ENCODE measurements at regions not wholly inside any gene's neighbourhood (a gene's known extent, or its start where the extent isn't known, plus 50 kb on each side); places are given as distances from the start of the nearest gene placed in this dataset.
A peak's percentile ranks its signal among the peaks of the same experiment; 100 is the strongest.
"Not testable (repeated sequence)": the region's sequence is repeated elsewhere in the genome, so short reads cannot be mapped to it uniquely, and the experiment has no call there.

DNA sequence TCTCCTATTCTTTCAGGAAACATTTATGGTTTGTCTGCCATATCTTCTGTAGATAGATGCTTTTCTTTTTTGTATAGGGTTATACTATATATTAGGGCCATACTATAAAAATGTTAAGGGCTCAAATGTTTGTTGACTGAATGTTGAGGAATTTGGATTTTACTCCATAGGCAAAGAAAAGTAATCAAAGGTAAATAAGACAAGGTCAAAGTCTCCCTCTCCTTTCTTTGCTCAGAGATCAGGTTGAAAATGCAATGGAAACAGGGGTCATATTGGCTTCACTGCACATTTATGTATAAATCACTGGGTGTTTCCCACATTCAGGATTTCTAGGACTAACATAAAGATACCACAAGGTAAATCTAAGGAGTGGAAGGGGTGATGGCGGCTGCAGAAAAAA is 291.4 kb upstream of the FZD8 start:
- DNase-seq (ENCODE audit: insufficient read length, low spot score) = no peak
- no peak for TF ChIP-seq TAF1 (IDR thresholded peaks at IDR 0.05; ENCODE audit: low read depth, low read length)
- no peak for TF ChIP-seq POU2F2 (IDR thresholded peaks at IDR 0.05; ENCODE audit: low read depth, low read length)
- no peak for FAIRE-seq

DNA sequence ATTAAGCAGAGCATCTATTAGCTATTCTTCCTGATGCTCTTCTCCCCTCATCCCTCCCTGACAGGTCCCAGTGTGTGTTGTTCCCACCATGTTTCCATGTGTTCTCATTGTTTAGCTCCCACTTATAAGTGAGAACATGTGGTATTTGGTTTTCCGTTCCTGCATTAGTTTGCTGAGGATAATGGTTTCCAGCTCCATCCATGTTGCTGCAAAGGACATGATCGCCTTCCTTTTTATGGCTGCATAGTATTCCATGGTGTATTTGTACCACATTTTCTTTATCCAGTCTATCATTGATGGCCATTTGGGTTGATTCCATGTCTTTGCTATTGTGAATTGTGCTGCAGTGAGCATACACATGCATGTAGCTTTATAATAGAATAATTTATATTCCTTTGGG is 287.9 kb upstream of the FZD8 start:
- DNase-seq (ENCODE audit: insufficient read length, low spot score); FAIRE-seq: not testable (repeated sequence)

DNA sequence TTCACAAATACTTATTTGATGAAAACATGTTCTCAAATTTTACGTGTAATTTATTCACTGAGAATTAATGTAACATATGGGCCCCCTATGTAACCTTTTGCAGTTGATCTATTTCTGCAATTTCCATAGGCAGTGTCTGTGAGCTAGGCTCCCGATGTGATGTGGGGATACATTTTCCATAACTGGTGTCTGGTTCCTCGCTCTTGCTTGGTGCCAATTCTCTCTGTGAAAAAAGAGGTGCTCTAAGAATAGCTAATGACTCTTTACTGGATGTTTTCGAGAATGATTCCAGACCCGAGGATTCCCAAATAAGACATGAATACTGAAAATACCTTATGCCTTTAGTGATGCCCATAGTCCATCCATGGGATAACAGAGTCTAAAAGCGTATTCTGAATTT is 286.7 kb upstream of the FZD8 start:
- TF ChIP-seq TAF1 (IDR thresholded peaks at IDR 0.05; ENCODE audit: low read depth, low read length) (no peak), PAX5 (IDR thresholded peaks at IDR 0.05; ENCODE audit: insufficient read depth, low read length, severe bottlenecking) (no peak), POLR2AphosphoS5 (IDR thresholded peaks at IDR 0.05; ENCODE audit: low read depth, low read length) (no peak), POLR2A (IDR thresholded peaks at IDR 0.05; ENCODE audit: low read depth, low read length) (no peak), POU2F2 (IDR thresholded peaks at IDR 0.05; ENCODE audit: low read depth, low read length) (no peak), SPI1 (IDR thresholded peaks at IDR 0.05; ENCODE audit: low read depth, low read length) (no peak)
- DNase-seq (ENCODE audit: insufficient read length, low spot score) (no peak), FAIRE-seq (no peak)

DNA sequence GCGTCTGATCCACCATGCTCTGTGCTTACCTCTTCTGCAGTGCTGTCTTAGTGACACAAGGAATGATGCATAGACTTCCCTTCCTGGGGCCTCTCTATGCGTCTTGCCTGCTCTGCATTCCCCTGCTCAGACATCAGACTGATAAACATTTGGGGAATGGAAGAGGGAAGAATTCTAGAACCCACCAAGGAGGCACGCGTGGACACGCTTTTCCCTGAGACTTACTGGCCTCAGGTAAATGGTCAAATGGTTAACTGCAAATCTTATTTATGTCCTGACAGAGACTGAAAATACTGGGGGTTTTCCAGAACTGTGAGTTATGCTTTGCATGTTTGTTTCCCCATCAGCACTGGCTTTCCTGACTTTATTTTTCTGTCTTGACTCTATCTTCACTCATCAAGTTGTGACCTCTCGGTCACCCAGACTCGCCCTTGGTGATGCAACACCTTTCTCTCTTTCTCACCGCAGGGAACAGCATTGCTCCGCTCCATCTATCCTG is 285.9 kb upstream of the FZD8 start:
- FAIRE-seq (no peak), DNase-seq (ENCODE audit: insufficient read length, low spot score) (no peak)
- no peak for TF ChIP-seq POLR2AphosphoS5 (IDR thresholded peaks at IDR 0.05; ENCODE audit: low read depth, low read length)
- no peak for TF ChIP-seq TAF1 (IDR thresholded peaks at IDR 0.05; ENCODE audit: low read depth, low read length)
- no peak for TF ChIP-seq SPI1 (IDR thresholded peaks at IDR 0.05; ENCODE audit: low read depth, low read length)
- TF ChIP-seq POLR2A (IDR thresholded peaks at IDR 0.05; ENCODE audit: low read depth, low read length) = no peak
- TF ChIP-seq POU2F2 (IDR thresholded peaks at IDR 0.05; ENCODE audit: low read depth, low read length) = no peak
- no peak for TF ChIP-seq PAX5 (IDR thresholded peaks at IDR 0.05; ENCODE audit: insufficient read depth, low read length, severe bottlenecking)

DNA sequence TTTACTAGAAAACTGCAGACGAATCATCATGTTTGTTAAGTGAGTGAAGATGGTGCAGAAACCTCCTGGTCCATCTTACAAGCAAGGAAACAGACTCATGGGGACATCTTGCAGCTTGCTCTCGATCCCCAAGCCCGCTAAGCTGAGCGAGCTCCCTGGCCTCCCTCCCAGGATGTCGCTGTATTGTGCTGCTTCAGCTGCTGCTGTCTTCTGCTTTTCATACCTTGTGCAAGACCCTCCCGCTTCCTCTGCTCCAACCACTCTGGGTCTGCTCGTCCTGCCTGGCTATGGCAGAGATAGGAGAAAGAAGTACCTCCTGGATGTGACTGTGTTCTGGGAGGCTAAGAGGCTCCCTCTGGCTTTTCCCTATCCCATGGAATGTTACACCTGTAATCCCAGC is 285.2 kb upstream of the FZD8 start:
- FAIRE-seq = peak; percentile 35
- DNase-seq (ENCODE audit: insufficient read length, low spot score) = no peak
- TF ChIP-seq POLR2AphosphoS5 (IDR thresholded peaks at IDR 0.05; ENCODE audit: low read depth, low read length) = no peak
- TF ChIP-seq TAF1 (IDR thresholded peaks at IDR 0.05; ENCODE audit: low read depth, low read length) = no peak
- no peak for TF ChIP-seq POU2F2 (IDR thresholded peaks at IDR 0.05; ENCODE audit: low read depth, low read length)
- TF ChIP-seq PAX5 (IDR thresholded peaks at IDR 0.05; ENCODE audit: insufficient read depth, low read length, severe bottlenecking) = no peak
- no peak for TF ChIP-seq SPI1 (IDR thresholded peaks at IDR 0.05; ENCODE audit: low read depth, low read length)
- TF ChIP-seq POLR2A (IDR thresholded peaks at IDR 0.05; ENCODE audit: low read depth, low read length) = no peak

DNA sequence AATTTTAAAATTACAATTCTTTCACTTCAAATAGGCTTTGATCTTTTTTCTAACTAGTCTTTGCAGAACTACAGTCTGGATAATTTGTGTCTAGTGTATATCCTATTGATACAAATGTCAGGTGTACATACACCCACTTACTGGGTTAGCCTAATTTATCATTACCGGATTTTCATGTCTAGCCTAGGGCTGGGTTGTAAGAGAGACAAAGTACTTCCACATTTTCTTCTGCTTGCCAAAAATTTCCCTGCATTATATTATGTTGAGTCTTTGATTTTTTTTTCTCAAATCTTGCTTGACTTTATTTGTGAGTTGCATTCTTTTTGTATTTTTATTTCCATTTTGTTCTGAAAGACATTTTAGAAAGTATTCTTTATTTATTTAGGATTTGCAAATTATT is 284.8 kb upstream of the FZD8 start:
- DNase-seq (ENCODE audit: insufficient read length, low spot score) (no peak), FAIRE-seq (no peak)
- no peak for TF ChIP-seq POLR2A (IDR thresholded peaks at IDR 0.05; ENCODE audit: low read depth, low read length)
- TF ChIP-seq PAX5 (IDR thresholded peaks at IDR 0.05; ENCODE audit: insufficient read depth, low read length, severe bottlenecking) = no peak
- no peak for TF ChIP-seq POU2F2 (IDR thresholded peaks at IDR 0.05; ENCODE audit: low read depth, low read length)
- no peak for TF ChIP-seq SPI1 (IDR thresholded peaks at IDR 0.05; ENCODE audit: low read depth, low read length)
- no peak for TF ChIP-seq TAF1 (IDR thresholded peaks at IDR 0.05; ENCODE audit: low read depth, low read length)
- TF ChIP-seq POLR2AphosphoS5 (IDR thresholded peaks at IDR 0.05; ENCODE audit: low read depth, low read length) = no peak

DNA sequence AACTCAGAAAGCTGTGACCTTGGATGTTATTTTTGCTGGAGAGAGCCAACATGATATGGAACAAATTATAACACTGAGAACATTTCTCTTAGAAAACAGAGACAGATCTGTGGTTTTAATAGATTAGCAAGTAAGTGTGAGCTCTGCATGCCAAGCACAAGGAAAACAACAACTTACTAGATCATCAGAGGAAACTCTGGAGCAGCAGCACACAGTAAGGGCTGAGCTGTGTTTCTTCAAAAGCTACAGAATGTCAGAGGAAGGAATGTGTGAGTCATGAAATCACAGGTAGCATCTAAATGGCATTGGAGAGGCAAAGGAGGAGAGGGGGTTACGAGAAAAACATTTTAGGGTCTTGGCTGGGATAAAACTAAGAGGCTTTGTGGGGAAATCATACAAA is 283.4 kb upstream of the FZD8 start:
- FAIRE-seq = no peak
- TF ChIP-seq POLR2A (IDR thresholded peaks at IDR 0.05; ENCODE audit: low read depth, low read length) = no peak
- no peak for TF ChIP-seq PAX5 (IDR thresholded peaks at IDR 0.05; ENCODE audit: insufficient read depth, low read length, severe bottlenecking)
- no peak for TF ChIP-seq TAF1 (IDR thresholded peaks at IDR 0.05; ENCODE audit: low read depth, low read length)
- no peak for TF ChIP-seq SPI1 (IDR thresholded peaks at IDR 0.05; ENCODE audit: low read depth, low read length)
- no peak for TF ChIP-seq POU2F2 (IDR thresholded peaks at IDR 0.05; ENCODE audit: low read depth, low read length)
- TF ChIP-seq POLR2AphosphoS5 (IDR thresholded peaks at IDR 0.05; ENCODE audit: low read depth, low read length) = no peak

DNA sequence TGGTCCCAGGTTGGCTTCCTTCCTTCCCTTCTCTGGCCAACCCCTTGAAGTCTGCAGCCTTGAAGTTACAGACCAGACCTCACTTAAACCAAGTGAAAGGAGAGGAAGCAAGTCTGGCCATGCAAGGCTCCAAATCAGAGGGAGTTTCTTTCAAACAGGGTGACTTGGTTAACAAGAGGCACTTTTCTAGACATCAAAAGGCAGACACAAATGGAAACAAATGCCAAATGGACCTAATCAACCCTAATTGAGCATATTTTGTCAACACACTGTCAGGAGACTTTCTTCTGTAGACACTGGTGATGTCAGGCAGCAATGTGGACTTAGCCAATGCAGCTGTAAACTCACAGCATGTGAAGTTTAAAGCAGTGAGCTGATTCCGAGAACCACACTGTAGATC is 282.7 kb upstream of the FZD8 start:
- TF ChIP-seq POU2F2 (IDR thresholded peaks at IDR 0.05; ENCODE audit: low read depth, low read length) (no peak), POLR2A (IDR thresholded peaks at IDR 0.05; ENCODE audit: low read depth, low read length) (no peak)

More for the DNA sequence above, 283.4 kb upstream of the FZD8 start:
- DNase-seq (ENCODE audit: insufficient read length, low spot score) = no peak

DNA sequence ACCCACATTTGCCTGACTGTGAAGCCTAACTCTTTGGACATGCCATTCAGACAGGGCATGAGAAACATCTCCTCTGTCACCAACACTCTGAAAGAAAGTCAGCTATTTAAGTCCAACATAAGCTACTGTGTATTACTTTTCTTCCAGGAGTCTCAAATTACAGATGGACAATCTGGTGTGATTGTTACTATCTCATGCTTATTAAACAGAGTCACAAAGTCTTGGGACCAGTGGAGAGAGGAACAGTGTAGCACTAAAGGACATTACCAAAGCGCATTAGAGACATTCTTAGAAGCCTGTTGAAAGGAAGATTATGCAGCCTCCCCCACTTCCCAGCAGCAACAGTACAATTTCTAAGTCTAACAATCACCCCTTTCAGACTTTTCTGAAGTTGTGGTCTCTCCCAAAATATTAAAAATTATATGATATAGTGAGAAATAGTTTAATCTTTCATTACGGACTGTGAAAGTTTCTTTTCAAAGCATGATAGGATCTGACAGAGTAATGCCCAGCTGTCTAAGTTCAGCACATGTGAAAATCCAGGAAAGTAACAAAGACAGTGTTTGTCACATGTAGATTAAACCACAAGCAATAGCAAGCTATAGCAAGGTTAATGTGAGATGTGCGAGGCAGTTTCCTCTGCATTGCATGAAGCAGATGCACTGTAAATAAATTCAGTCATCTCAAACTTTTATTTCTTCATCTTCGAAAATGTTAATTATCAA is 280.9 kb upstream of the FZD8 start:
- DNase-seq (ENCODE audit: insufficient read length, low spot score) (no peak), FAIRE-seq (no peak)
- TF ChIP-seq POU2F2 (IDR thresholded peaks at IDR 0.05; ENCODE audit: low read depth, low read length) = no peak
- no peak for TF ChIP-seq POLR2A (IDR thresholded peaks at IDR 0.05; ENCODE audit: low read depth, low read length)
- TF ChIP-seq PAX5 (IDR thresholded peaks at IDR 0.05; ENCODE audit: insufficient read depth, low read length, severe bottlenecking) = no peak
- TF ChIP-seq POLR2AphosphoS5 (IDR thresholded peaks at IDR 0.05; ENCODE audit: low read depth, low read length) = no peak
- TF ChIP-seq SPI1 (IDR thresholded peaks at IDR 0.05; ENCODE audit: low read depth, low read length) = no peak

More for the DNA sequence above, 282.7 kb upstream of the FZD8 start:
- FAIRE-seq (no peak), DNase-seq (ENCODE audit: insufficient read length, low spot score) (no peak)

DNA sequence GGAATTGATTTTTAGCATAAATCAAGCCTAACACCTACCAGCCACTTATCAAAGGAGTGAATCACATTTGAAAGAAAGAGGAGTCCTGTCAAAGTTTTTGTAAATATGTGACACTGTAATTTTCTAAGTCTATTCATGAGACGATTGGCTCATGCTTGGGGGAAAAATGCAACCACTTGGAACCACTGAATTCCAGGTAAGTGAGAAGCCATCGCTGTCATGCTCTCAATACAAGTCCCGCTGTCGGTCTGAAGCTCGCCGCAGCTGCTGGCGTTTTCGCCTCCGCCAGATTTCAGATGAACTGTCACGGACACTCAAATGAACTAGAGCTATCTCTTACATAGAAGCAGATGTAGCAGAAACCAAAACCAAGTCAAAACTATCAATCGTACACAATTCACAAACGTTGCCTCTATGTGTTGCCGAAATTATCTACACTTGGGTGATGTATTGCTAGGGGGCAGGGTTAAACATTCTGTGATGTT is 279.8 kb upstream of the FZD8 start:
- no peak for TF ChIP-seq SPI1 (IDR thresholded peaks at IDR 0.05; ENCODE audit: low read depth, low read length)
- TF ChIP-seq TAF1 (IDR thresholded peaks at IDR 0.05; ENCODE audit: low read depth, low read length) = no peak
- no peak for TF ChIP-seq POLR2AphosphoS5 (IDR thresholded peaks at IDR 0.05; ENCODE audit: low read depth, low read length)
- no peak for TF ChIP-seq POU2F2 (IDR thresholded peaks at IDR 0.05; ENCODE audit: low read depth, low read length)
- TF ChIP-seq POLR2A (IDR thresholded peaks at IDR 0.05; ENCODE audit: low read depth, low read length) = no peak
- TF ChIP-seq PAX5 (IDR thresholded peaks at IDR 0.05; ENCODE audit: insufficient read depth, low read length, severe bottlenecking) = no peak
- DNase-seq (ENCODE audit: insufficient read length, low spot score) (no peak), FAIRE-seq (no peak)

All from GM12891 (cell line).